ENCODE measurements at regions not wholly inside any gene's neighbourhood (a gene's known extent, or its start where the extent isn't known, plus 50 kb on each side); places are given as distances from the start of the nearest gene placed in this dataset.

DNA sequence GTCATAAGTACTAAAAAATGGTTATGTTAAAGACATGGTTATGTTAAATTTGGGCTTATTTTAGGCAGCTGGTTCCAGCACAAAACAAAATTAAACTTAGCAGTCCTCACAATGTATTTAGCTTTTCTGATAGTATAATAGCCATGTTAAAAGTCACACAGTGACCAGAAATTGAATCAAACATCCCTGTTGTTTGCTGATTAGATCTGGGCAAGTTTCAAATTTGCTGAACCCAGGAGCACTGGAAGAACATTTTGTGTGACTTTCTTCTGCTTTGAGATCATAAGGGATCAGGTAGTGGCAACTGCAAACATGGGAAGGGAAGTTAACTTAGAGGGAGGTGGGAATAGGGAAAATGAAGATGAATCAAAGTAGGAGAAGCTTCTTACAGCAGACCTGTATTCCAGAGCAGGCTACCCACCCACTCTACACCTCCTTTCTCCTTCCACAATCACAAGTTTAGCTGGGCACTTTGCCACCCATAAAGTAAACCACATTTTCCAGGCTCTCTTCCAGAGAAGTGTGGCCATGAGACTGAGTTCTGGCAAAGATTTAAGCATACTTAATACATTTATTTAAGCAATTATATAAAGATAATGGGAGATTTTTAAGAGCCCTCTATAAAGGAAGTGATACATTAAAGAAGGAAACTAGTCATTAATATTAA is 616.1 kb upstream of the LRATD1 start:
- H3K9me3 Mint-ChIP-seq (ENCODE audit: low read depth): peaks cover 2% of the 10 kb centered on the region
- DNase-seq: no peak
- ATAC-seq: no peak
- H3K27ac Mint-ChIP-seq: no peak overlapping the region
- CTCF ChIA-PET: no interaction called here
- intact Hi-C loops (cut with DNase I, micrococcal nuclease): no loop called here
- POLR2A ChIA-PET: no interaction called here
- no peak overlapping the region for H3K4me3 Mint-ChIP-seq
- H3K27me3 Mint-ChIP-seq: no peaks in the 10 kb centered on the region
- no peaks in the 10 kb centered on the region for H3K36me3 Mint-ChIP-seq (ENCODE audit: low read depth)
- H3K4me1 Mint-ChIP-seq: no peaks in the 10 kb centered on the region

DNA sequence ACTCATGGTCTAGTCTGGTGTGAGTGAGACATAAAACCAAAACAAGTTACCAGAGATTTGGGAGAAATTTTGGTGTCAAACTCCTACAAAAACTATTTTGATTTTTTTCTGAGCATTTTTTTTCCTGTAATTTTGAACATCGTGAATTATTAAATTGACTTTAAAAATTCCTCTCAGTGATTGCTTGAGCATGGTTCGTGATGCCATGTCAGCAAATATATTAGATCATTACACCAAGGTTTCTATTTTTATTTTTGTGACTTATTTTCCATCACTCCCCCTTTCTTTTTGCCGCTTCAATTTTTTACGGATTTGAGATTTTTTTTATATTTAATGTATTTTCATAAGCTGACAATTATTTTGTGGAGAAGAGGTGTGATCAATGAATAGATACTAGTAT is 613.9 kb upstream of the LRATD1 start:
- ATAC-seq: no peak
- peaks cover 2% of the 10 kb centered on the region for H3K9me3 Mint-ChIP-seq (ENCODE audit: low read depth)
- ChIA-PET POLR2A (no interaction called here), CTCF (no interaction called here)
- H3K27me3 Mint-ChIP-seq: no peaks in the 10 kb centered on the region
- intact Hi-C loops (cut with DNase I, micrococcal nuclease): no loop called here
- no peak overlapping the region for H3K4me3 Mint-ChIP-seq
- H3K27ac Mint-ChIP-seq: no peak overlapping the region
- no peaks in the 10 kb centered on the region for H3K4me1 Mint-ChIP-seq
- H3K36me3 Mint-ChIP-seq (ENCODE audit: low read depth): no peaks in the 10 kb centered on the region
- no peak for DNase-seq

DNA sequence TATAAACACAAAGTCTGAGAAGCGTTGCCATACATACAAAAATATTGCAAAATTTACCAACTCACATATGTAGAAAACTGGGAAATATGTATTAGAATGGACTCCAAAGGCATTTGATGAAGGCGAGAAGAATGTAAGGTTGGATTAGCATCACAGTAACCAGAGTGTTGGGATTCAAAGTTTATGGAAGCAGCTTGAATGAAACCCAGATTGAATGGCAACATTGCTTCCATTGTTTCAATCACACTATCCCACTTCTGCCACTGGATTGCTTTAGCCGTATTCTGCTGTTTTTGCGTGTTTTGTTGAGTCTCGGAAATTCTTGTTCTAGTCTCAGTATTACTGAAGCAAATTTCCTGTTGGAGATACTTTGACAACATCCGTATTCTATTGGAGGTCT is 609.0 kb upstream of the LRATD1 start:
- intact Hi-C loops (cut with DNase I, micrococcal nuclease): no loop called here
- H3K4me3 Mint-ChIP-seq: no peak overlapping the region
- CTCF ChIA-PET: no interaction called here
- ATAC-seq (no peak), DNase-seq (no peak)
- no peak overlapping the region for H3K27ac Mint-ChIP-seq
- no peaks in the 10 kb centered on the region for H3K36me3 Mint-ChIP-seq (ENCODE audit: low read depth)
- no peaks in the 10 kb centered on the region for H3K9me3 Mint-ChIP-seq (ENCODE audit: low read depth)
- H3K4me1 Mint-ChIP-seq: no peaks in the 10 kb centered on the region
- H3K27me3 Mint-ChIP-seq: no peaks in the 10 kb centered on the region
- POLR2A ChIA-PET: no interaction called here

DNA sequence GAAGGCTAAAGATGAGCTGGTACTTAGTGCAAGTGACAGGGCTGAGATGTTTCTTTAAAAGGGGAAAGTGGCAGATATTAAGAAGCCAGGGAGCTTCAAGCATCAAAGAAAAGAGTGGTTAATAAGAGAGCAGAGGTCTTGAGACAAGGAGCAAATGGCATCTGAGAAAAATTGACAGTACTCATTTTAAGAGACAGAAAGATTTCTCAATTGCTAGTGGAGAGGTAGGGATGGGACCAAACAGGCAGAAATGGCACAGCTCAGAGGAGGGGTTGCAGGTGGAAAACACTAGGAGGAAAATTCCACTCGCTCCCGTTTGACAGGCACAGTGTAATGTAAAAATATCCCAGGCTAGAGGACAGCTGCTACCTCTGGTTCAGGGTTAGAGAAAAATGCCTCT is 593.4 kb upstream of the LRATD1 start:
- no peak overlapping the region for H3K27ac Mint-ChIP-seq
- intact Hi-C loops (cut with DNase I, micrococcal nuclease): no loop called here
- no peak for ATAC-seq
- CTCF ChIA-PET: no interaction called here
- no peaks in the 10 kb centered on the region for H3K36me3 Mint-ChIP-seq (ENCODE audit: low read depth)
- DNase-seq: no peak
- no peak overlapping the region for H3K4me3 Mint-ChIP-seq
- peaks cover 2% of the 10 kb centered on the region for H3K9me3 Mint-ChIP-seq (ENCODE audit: low read depth)
- POLR2A ChIA-PET: no interaction called here
- H3K27me3 Mint-ChIP-seq: no peaks in the 10 kb centered on the region
- H3K4me1 Mint-ChIP-seq: no peaks in the 10 kb centered on the region

DNA sequence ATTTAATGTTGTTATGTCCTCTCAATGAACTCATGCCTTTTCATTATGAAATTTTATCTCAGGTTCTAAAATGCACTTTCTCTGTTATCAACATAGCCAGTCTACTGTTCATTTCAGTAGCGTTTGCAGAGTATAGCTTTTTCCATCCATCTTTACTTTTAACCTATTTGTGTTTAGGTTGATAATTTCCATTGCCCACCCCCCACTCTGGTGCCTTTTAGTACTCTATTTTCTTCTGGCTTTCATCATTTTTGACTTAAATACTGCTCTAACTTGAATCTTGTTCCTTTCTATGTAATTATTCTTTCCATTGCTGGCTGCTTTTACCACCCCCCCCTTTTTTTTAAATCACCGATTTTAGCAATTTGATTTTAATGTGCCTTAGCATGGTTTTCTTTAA is 585.0 kb upstream of the LRATD1 start:
- ChIA-PET CTCF (no interaction called here), POLR2A (no interaction called here)
- Mint-ChIP-seq H3K4me1 (no peaks in the 10 kb centered on the region), H3K9me3 (ENCODE audit: low read depth) (peaks cover 8% of the 10 kb centered on the region), H3K4me3 (no peak overlapping the region), H3K27me3 (no peaks in the 10 kb centered on the region), H3K36me3 (ENCODE audit: low read depth) (no peaks in the 10 kb centered on the region), H3K27ac (no peak overlapping the region)
- no peak for ATAC-seq
- intact Hi-C loops (cut with DNase I, micrococcal nuclease): no loop called here
- no peak for DNase-seq

DNA sequence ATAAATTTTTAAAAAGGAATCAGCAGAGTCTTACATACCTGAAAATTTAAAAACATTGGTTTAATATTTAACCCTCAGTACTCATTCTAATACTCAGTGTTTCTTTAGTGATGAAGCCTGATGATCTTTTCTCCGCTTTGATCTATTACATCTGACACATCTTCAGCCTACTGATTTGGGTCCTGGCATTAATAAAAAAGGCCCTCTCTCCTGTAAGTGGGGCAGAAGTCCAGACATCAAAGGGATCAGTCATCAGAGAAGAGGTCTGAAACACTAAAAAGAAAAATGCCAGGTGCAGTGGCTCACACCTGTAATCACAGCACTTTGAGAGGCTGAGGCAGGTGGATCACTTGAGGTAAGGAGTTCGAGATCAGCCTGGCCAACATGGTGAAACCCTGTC is 581.1 kb upstream of the LRATD1 start:
- H3K36me3 Mint-ChIP-seq (ENCODE audit: low read depth): no peaks in the 10 kb centered on the region
- POLR2A ChIA-PET: no interaction called here
- no peak for DNase-seq

DNA sequence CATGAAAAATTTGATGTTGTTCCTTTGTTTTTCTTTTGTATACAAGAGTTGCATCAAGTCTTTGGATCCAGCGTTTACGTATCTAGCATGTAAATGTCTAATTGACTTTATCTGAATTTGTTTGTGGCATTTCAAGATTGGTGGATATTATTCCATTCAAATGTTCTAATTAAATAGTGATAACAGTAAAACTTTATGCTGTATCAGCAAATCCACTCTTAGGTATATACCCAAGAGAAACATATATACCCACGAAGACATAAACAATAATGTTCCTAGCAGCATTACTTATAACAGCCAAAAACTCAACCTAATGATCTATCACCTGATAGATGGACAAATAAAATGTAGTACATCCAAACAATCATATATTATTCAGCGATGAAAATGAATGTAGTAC is 579.4 kb upstream of the LRATD1 start:
- H3K4me1 Mint-ChIP-seq: no peaks in the 10 kb centered on the region
- CTCF ChIA-PET: no interaction called here

More for the DNA sequence above, 581.1 kb upstream of the LRATD1 start:
- Mint-ChIP-seq H3K27me3 (no peaks in the 10 kb centered on the region), H3K4me1 (no peaks in the 10 kb centered on the region), H3K9me3 (ENCODE audit: low read depth) (peaks cover 8% of the 10 kb centered on the region), H3K4me3 (no peak overlapping the region), H3K27ac (no peak overlapping the region)
- CTCF ChIA-PET: no interaction called here
- no peak for ATAC-seq
- intact Hi-C loops (cut with DNase I, micrococcal nuclease): no loop called here

DNA sequence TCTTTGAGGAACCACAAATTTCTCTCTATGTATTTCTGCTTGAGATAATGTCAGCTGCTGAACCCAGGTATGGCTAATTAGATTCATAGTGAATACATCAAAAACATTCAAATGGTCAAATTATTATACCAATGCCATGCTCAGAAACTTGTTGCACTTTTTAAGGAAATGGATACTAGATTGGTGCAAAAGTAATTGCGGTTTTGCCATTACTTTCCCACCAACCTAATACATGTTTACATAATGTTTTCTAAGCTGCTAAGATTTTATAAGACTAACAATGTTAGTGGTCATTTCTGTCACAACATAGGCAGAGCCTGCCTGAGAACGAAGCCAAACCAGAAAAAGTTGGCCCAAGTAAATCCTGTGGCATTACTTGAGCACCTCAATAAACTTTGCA is 568.2 kb upstream of the LRATD1 start:
- no peak for ATAC-seq
- ChIA-PET POLR2A (no interaction called here), CTCF (no interaction called here)
- no peaks in the 10 kb centered on the region for H3K4me1 Mint-ChIP-seq
- H3K9me3 Mint-ChIP-seq (ENCODE audit: low read depth): peaks cover 5% of the 10 kb centered on the region
- H3K36me3 Mint-ChIP-seq (ENCODE audit: low read depth): no peaks in the 10 kb centered on the region
- no peak for DNase-seq
- no peaks in the 10 kb centered on the region for H3K27me3 Mint-ChIP-seq
- no peak overlapping the region for H3K4me3 Mint-ChIP-seq
- intact Hi-C loops (cut with DNase I, micrococcal nuclease): no loop called here
- H3K27ac Mint-ChIP-seq: no peak overlapping the region

More for the DNA sequence above, 579.4 kb upstream of the LRATD1 start:
- H3K27ac Mint-ChIP-seq: no peak overlapping the region
- no peak overlapping the region for H3K4me3 Mint-ChIP-seq
- DNase-seq: no peak
- peaks cover 4% of the 10 kb centered on the region for H3K9me3 Mint-ChIP-seq (ENCODE audit: low read depth)
- POLR2A ChIA-PET: no interaction called here
- no peaks in the 10 kb centered on the region for H3K27me3 Mint-ChIP-seq
- intact Hi-C loops (cut with DNase I, micrococcal nuclease): no loop called here
- no peak for ATAC-seq
- no peaks in the 10 kb centered on the region for H3K36me3 Mint-ChIP-seq (ENCODE audit: low read depth)

DNA sequence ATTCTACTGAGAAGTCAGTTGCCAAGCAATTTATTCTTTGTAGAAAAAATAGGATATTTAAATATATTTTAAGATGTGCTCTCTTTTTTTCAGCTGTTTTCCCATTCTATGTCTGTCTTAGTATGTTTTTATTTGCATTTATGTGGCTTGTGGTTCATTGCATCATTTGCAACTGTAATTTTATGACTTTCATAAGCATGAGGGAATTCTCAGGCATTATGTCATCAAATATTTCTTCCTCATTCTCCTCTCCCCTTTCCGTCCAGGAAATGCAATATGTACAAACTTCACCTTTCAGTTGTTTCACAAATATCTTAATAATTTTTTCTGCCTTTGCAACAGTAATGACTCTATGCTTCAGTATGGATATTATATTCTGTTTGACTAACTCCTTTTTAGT is 560.2 kb upstream of the LRATD1 start:
- ChIA-PET POLR2A (no interaction called here), CTCF (no interaction called here)
- Mint-ChIP-seq H3K27ac (no peak overlapping the region), H3K36me3 (ENCODE audit: low read depth) (no peaks in the 10 kb centered on the region), H3K27me3 (no peaks in the 10 kb centered on the region), H3K9me3 (ENCODE audit: low read depth) (peaks cover 8% of the 10 kb centered on the region), H3K4me3 (no peak overlapping the region), H3K4me1 (no peaks in the 10 kb centered on the region)
- ATAC-seq (no peak), DNase-seq (no peak)
- intact Hi-C loops (cut with DNase I, micrococcal nuclease): no loop called here

DNA sequence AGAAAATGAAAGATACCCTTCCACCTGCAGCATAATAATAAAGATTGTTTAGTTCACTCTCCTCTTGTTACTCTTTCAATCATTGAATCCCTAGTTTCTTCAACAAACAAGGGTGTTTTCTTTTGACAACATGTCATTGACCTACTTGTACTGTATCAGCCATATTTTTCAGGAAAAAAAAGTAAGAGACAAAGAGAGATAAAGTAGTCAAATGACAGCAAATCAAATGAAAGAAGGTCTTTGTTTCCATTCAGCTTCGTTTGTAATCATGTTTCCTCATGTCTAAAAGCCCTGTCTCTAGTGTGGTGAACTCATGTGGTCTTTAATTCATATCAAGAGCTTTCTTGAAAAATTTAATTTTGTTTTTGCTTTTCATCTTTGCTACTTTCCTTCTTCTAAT is 557.8 kb upstream of the LRATD1 start:
- ChIA-PET POLR2A (no interaction called here), CTCF (interaction anchor here (0.6 kb wide), 1 partner anchor 103 kb away, joined by 3 read pairs; no protein-coding TSS in a partner anchor)
- no peak overlapping the region for H3K4me3 Mint-ChIP-seq
- no peaks in the 10 kb centered on the region for H3K27me3 Mint-ChIP-seq
- H3K4me1 Mint-ChIP-seq: no peaks in the 10 kb centered on the region
- no peak overlapping the region for H3K27ac Mint-ChIP-seq
- H3K9me3 Mint-ChIP-seq (ENCODE audit: low read depth): peaks cover 10% of the 10 kb centered on the region
- ATAC-seq (no peak), DNase-seq (no peak)
- no peaks in the 10 kb centered on the region for H3K36me3 Mint-ChIP-seq (ENCODE audit: low read depth)
- intact Hi-C loops (cut with DNase I, micrococcal nuclease): no loop called here

DNA sequence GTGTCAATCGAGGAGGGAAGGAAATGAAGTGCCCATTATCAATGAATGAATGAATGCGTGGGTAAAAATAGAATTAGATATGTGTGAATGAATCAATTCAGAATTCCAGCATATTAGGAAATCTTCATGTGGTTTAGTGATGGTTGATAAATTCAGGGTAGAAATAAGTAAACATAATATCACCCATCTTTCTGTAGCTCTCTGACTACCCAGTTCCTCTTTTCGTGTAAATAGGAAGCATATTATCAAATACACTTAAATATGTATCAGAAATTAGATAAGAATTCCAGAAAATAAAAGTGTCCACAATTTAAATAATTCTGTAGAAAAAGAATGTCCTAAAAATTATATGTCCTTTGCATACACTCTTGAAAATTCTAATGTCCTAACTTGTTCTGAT is 552.9 kb upstream of the LRATD1 start:
- no peak overlapping the region for H3K4me3 Mint-ChIP-seq
- intact Hi-C loops (cut with DNase I, micrococcal nuclease): no loop called here
- DNase-seq (no peak), ATAC-seq (no peak)
- POLR2A ChIA-PET: no interaction called here
- H3K9me3 Mint-ChIP-seq (ENCODE audit: low read depth): peaks cover 8% of the 10 kb centered on the region
- CTCF ChIA-PET: no interaction called here
- no peaks in the 10 kb centered on the region for H3K4me1 Mint-ChIP-seq
- no peak overlapping the region for H3K27ac Mint-ChIP-seq
- H3K27me3 Mint-ChIP-seq: no peaks in the 10 kb centered on the region
- no peaks in the 10 kb centered on the region for H3K36me3 Mint-ChIP-seq (ENCODE audit: low read depth)

DNA sequence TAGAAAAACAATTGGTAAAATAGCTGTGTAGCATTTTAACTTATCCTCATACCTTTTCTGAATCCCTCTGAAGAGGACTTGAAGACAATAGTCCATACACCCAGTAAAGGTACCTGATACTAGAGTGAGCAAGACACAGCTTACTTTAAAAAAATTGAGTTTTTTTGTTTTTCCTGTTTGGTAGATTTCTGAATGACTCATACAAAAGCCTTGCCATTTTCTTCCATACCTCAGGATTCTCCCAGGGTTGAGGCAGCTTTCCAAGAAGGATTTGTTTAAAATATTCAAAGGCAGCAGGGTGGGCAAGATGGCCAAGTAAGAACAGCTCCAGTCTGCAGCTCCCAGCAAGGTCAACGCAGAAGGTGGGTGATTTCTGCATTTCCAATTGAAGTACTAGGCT is 551.0 kb upstream of the LRATD1 start:
- CTCF ChIA-PET: no interaction called here
- Mint-ChIP-seq H3K27ac (no peak overlapping the region), H3K4me3 (no peak overlapping the region), H3K36me3 (ENCODE audit: low read depth) (no peaks in the 10 kb centered on the region), H3K4me1 (no peaks in the 10 kb centered on the region), H3K9me3 (ENCODE audit: low read depth) (peaks cover 9% of the 10 kb centered on the region), H3K27me3 (no peaks in the 10 kb centered on the region)
- intact Hi-C loops (cut with DNase I, micrococcal nuclease): no loop called here
- no peak for ATAC-seq
- POLR2A ChIA-PET: no interaction called here
- no peak for DNase-seq

DNA sequence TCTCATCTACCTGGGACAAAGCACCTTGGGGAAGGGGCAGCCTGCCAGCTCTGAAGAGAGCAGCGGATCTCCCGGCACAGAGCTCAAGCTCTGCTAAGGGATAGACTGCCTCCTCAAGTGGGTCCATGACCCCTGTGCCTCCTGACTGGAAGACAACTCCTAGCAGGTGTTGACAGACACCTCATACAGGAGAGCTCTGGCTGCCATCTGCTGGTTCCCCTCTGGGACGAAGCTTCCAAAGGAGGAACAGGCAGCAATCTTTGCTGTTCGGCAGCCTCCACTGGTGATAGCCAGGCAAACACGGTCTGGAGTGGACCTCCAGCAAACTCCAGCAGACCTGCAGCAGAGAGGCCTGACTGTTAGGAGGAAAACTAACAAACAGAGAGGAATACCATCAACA is 549.9 kb upstream of the LRATD1 start:
- H3K36me3 Mint-ChIP-seq (ENCODE audit: low read depth): no peaks in the 10 kb centered on the region
- H3K9me3 Mint-ChIP-seq (ENCODE audit: low read depth): peaks cover 8% of the 10 kb centered on the region
- no peak overlapping the region for H3K27ac Mint-ChIP-seq
- ChIA-PET POLR2A (no interaction called here), CTCF (no interaction called here)
- no peak for ATAC-seq
- H3K4me1 Mint-ChIP-seq: no peaks in the 10 kb centered on the region
- H3K4me3 Mint-ChIP-seq: no peak overlapping the region
- intact Hi-C loops (cut with DNase I, micrococcal nuclease): no loop called here
- no peaks in the 10 kb centered on the region for H3K27me3 Mint-ChIP-seq
- DNase-seq: no peak
